ENCODE measurements at regions not wholly inside any gene's neighbourhood (a gene's known extent, or its start where the extent isn't known, plus 50 kb on each side); places are given as distances from the start of the nearest gene placed in this dataset.

DNA sequence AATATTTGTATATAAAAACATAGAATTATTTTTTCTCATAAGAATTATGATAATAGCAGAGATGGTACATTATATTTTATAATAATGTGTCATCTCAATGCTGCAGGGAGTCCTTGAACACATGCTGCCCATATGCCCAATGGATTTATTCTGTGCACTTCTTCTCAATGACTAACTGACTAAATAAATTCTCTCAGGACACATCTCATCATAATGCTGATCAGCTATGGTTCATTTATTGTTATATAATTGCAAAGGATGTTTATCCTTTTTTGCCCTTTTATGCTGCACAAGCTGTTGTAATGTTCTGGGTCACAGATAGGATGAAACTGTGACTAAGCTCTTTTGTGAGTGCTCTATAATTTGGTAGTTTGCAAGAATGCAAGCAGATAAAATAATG lies 1273.3 kb upstream of the ATXN8OS start:
- TF ChIP-seq, protein P1, sequence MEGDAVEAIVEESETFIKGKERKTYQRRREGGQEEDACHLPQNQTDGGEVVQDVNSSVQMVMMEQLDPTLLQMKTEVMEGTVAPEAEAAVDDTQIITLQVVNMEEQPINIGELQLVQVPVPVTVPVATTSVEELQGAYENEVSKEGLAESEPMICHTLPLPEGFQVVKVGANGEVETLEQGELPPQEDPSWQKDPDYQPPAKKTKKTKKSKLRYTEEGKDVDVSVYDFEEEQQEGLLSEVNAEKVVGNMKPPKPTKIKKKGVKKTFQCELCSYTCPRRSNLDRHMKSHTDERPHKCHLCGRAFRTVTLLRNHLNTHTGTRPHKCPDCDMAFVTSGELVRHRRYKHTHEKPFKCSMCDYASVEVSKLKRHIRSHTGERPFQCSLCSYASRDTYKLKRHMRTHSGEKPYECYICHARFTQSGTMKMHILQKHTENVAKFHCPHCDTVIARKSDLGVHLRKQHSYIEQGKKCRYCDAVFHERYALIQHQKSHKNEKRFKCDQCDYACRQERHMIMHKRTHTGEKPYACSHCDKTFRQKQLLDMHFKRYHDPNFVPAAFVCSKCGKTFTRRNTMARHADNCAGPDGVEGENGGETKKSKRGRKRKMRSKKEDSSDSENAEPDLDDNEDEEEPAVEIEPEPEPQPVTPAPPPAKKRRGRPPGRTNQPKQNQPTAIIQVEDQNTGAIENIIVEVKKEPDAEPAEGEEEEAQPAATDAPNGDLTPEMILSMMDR (IDR thresholded peaks at IDR 0.05), result no peak
- no peak for TF ChIP-seq POLR2A (IDR thresholded peaks at IDR 0.05)
- TF ChIP-seq EP300 (IDR thresholded peaks at IDR 0.05), result no peak
